HG03354 (cell line): ENCODE measurements at regions not wholly inside any gene's neighbourhood (a gene's known extent, or its start where the extent isn't known, plus 50 kb on each side); places are given as distances from the start of the nearest gene placed in this dataset.

Experiments
- ATAC-seq: cut with Tn5 transposase; IDR thresholded peaks from one replicate; pipeline ENCODE4 v1.9.1; 2021; ENCODE audit warnings: mild to moderate bottlenecking; ENCODE audit not compliant: unreplicated experiment, poor library complexity, severe bottlenecking

DNA sequence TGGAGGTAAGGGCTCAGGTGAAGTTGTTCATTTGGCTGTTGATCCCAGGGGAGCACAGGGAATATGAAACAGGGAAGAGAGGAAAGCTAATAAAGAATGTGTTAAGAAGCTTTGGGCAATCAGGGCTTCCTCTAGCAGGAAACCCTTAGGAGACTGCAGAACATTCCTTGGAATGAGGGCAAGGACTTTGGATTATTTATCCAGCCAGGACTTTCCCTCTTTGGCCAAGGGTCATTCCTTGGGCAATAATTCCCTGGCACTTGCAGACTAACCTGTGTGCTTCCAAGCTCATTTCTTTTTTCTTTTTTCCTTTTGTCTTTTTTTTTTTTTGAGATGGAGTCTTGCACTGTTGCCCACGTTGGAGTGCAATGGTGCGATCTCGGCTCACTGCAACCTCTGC, 209.2 kb upstream of the MAP3K1 start:
- ATAC-seq, result no peak

DNA sequence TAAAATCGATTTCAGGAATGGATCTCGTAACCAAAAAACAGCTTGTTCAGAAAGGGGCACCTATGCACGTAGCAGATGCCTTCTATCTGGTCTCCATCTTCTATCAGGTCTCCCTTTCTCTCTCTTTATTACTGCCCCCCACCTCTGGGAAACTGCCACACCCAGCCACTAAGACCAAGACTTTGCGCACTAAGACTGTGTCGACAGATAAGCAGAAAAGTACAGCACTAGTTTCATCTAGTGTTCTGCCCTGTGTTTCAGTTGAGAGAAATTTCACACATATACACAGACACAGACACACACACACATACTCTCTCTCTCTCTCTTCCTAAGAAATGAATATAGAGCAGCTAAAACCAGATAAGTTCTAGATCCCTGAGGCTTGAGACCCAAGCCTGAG, 210.1 kb upstream of the MAP3K1 start:
- no peak for ATAC-seq

DNA sequence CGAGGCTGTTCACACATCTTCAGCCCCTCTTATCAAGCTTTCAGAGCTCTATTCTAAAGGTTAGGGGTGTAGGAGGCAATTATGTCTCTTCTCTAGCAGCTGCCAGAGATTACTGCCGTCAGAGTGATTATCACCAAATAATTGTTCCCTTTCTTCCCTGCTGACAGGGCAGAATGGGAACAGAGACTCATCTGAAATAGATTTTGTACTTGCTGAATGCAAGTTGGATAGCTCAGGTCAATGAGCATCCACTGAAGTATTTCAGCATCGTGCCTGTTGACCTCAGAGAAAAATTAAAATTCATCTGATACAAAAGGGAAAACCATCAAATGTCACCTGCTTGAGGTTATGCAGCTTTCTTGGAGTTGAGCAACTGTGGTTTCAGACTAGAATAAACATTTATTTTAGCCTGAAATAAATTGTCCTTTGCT, 213.7 kb upstream of the MAP3K1 start:
- ATAC-seq, result no peak

DNA sequence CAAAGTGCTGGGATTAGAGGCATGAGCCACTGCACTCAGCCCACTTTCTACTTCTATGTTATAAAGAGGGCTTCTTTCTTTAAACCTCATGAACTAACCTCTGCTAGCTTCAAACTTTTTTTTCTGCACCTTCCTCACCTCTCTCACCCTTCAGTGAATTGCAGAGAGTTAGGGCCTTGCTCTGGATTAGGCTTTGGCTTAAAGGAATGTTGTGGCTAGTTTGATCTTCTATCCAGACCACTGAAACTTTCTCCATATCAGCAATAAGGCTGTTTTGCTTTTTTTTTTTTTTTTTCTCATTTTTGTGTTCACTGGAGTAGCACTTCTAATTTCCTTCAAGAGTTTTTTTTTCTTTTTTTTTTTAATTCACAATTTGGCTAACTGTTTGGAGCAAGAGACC, 216.4 kb upstream of the MAP3K1 start:
- no peak for ATAC-seq

DNA sequence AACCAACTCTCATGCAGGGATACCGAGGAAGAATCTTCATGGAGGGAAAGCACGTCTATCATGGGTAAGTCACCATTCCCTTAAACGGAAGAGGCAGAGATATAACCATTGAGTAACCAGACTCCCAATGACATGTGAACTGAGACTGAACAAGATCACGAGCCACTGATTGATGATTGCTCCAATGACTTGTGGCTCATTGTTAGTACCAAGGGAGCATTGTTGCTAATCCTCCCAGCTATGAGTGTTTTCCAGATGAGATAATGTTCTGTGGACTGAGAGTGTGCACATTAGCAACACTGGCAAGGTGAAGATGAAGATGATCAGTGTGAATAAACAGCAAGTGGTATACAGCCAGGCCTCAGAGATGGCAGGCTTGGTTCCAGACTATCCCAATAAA, 219.2 kb upstream of the MAP3K1 start:
- ATAC-seq, result no peak

DNA sequence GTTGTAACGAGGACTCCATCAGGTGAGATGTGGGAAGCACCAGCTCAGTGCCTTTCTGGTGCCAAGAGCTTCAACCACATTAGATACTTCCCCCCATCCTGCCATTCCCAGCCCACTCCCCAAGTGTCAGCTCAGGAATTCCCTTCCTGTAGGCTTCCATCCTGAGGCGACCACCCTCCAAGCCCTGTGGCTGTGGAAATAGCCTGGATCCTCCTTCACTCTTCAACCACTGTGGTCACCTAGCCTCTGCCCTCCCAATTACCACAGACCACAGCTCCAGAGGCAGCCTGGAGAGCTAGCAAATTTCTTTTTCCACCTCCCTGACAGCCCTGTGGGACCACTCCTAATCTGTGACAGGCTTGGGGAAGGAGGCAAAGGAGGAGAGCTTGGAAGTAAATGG, 219.8 kb upstream of the MAP3K1 start:
- no peak for ATAC-seq

DNA sequence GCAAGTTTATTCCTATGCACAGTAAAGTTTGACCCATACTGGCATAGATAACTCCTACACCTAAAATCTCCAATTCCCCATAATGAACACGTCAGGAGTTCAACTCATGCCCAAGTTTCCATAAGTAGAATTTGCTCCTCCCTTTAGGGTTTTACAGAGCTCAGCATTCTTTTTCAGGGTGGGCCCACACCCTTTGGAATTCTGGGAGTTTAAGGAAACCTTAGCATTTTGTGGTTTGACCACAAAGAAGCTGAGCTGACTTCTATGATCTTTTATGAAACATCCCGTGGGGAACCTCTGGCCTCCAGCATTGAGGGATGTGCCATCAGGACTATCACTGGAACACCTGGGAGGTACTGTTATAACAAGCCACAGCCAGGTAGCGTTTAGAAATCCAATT, 220.6 kb upstream of the MAP3K1 start:
- ATAC-seq, result no peak

DNA sequence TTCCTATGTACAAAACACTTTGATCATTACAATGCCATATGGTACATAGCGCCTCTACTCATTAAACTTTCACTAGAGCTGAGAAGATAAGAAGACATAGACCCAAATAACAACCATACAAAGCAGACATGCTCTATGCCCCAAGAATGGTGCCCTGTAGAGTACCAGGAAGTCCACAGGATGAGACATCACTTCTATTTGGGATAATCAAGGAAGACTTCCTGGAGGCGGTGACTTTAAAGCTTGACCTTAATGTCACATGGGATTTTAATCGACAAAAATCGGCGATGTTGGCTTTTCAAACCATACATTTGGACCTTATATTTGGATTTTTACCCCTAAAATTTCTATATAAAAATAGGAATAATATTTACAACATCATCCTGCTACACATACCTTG, 224.3 kb upstream of the MAP3K1 start:
- ATAC-seq, result no peak

DNA sequence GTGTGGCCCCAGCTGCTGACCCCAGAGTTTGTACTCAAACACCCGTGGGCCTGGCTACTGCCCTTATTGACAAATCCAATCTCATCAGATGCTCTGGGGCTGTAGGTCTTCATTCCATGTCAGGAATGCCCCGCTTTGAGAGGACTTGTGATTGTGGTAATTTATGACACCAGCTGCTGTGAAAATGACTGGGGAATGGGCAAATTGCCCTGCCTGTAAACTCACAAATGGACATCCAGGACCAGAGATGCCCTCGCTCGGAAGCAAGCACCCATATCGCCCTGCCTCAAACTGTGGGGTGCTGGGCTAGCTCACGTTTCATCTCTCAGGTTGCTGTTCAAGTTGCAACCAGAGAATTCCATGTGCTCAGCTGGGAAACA, 225.9 kb upstream of the MAP3K1 start:
- peak; percentile 9 for ATAC-seq

DNA sequence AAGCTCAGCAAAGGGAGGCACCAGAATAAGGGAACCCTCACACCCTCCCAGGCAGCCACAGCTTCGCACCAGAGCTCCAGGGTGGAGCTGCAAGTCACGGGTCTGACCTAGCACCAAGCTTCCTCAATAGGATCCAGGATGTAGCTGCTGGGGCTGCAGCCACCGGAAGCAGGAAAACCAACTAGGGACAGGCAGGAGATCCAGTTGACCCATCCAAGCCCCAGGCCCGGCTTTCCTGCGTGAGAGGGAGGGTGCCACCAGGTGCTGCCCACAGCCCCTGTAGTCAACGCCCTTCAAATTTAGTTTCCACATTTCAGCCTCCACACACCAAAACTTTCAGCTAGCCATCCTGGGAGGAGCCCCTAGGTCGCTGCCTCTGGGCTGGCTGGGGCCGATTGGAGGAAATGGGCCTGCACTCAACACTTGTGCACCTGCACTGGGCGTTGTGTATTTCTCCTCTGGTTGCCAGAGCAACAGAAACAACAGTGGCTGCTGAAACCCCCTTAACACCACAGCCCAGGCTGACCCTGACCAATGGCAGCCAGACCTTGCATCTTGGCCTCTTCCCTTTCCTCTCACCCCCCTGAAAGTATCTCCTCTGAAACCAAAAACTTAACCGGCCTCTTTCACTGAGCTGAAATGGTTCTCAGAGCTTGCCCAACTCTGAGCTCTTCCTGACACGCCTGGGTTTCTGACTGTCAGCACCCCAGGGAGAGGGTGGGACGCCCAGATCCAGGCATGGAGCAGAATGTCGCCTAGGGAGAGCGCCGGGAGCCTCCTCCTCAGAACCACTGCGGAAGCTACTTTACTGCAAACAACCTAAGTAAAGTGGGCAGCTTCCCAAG, 226.5 kb upstream of the MAP3K1 start:
- peak; percentile 99 for ATAC-seq

DNA sequence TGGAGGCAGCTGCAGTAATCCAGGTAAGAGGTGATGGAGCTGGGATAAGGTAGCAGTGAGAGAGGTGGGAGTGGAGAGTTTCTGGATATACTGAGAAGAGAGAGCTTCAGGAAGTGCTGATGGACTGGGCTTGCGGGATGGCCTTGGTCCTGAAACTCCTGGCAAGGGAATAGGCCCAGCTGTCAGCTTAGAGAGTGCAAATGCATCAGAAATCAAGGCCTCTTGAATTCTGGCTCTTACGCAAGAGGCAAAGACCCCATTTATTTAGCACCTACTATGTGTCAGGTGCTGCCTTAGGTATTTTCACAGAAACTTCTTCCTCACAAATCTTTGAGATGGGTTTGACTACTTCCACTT, 227.2 kb upstream of the MAP3K1 start:
- no peak for ATAC-seq

DNA sequence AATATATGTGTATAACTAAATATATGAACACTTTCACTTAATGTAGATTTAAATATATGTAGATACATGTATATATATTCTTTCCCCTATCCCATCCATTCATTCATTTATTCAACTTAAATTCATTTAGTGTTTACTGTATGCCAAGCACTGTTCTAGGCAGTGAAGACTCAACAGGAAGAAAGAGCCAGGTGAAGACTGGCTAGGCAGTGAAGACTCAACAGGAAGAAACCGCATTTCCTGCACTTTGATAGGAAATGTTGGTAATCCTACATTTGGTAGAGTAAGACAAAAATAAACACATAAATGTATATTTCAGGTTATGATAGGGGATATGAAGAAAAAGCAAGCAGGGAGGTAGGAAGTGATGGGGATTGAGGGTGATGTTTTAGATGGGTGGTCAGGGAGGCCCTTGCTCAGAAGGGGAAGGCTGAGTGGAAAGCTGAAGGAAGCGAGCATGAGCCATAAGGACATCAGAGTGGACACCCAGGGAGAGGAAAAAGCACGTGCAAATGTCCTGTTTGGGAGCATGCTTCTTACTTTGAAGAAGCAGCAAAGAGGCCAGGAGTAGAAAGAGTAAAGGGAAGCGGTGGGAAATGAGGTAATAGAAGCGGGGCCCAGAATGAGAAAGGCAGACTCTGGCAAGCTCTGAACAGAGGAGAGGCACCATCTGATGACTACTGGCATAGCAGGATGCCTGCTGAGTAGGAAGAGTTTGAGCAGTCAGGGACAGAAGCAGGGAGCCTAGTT, 227.8 kb upstream of the MAP3K1 start:
- ATAC-seq, result no peak

DNA sequence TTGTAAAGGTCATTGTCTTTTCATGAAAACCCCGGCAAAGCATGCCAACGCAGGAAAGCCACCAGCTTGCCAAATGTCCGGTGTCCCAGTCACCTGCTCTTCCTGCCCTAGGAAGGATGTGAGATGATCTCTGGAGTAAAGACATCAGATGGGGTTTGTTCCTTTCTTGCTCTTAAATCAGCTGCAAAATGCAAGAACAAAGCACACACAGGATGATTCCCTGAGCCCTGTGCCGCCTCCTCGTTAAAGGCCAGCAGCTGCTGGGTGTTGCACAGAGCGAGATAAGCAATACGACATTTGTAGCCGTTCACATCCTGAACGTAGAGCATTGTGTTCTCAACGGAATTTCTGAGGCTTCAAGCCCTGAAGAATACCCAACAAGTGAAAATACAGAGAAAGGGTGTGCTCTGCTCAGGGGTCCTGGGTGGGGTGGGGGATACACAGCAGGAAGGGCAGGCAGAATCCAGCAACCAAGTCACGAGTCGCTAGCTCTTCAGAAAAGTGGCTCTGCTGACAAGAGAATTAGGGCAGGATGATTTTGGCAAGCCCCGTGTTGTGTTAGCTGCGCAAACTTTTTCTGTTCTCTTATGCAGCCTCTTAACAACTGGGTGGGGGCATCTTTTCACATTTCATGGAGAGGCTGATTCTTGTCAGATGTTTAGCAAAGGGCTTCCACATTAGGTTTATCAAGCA, 229.2 kb upstream of the MAP3K1 start:
- ATAC-seq, result no peak

DNA sequence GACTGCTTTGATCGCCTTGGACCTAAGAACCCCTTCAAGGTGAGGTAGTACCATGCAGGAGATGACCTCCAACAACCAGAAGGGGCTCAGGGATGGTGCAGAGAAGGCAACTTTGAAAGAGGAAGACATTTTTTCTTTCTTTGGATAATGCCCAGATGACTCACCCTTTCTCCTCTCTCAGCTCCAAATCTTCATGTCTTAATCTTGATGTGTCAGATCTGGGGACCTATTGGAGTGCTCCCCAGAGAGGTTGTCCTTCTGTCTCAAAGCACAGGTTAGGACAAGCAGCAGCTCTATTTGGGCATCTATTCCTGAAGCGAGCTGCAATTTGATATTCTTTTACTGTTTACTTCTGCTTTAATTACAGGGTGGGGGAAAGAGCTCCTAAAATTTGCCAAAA, 229.9 kb upstream of the MAP3K1 start:
- no peak for ATAC-seq

DNA sequence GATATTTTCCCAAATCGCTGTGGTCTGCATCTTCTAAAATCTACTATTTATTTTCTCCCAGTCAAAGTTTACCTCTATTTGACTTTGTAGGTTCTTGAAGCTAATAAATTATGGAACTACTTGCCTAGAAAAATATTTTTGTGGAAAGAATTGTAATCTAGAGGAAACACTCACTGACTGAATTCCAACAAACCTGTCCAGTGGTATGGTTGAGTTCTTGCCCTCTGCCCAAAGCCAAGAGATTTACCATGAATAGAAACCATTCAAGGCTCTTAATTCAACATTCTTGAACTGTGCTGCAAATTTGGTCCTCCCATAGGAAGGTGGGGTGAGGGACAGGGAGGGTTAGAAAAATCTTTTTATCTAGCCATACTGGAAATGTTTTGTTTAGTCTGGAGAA, 233.9 kb upstream of the MAP3K1 start:
- no peak for ATAC-seq

DNA sequence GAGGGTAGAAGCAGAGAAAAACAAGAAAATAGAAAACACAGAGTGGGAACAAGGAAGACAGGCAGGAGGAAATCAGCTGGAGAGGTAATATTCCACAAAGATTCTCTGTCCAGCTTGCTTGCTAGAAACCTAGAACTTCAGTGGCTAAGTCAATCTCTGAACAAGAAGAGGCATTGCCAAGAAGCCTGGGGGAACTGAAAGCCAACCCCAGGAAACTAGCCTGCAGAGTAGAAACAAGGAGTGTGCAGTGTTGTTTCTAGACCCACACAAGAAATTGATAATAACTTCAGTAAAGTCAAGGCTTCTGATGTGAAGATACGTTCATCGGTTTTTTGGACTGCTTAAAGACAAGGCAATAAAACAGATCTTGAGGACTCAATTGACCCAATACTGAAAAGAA, 234.5 kb upstream of the MAP3K1 start:
- ATAC-seq, result no peak

DNA sequence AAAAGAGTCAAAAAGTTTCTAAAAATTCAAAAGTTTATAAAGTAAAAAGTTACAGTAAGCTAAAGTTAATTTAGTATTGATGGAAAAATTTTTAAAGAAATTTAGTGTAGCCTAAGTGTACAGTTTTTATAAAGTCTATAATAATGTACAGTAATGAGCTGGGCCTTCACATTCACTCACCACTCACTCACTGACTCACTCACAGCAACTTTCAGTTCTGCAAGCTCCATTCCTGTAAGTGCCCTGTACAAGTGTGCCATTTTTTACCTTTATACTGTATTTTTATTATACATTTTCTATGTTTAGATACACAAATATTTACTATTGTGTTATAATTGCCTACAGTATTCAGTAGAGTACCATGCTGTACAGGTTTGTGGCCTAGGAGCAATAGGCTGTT, 239.5 kb upstream of the MAP3K1 start:
- ATAC-seq, result no peak

DNA sequence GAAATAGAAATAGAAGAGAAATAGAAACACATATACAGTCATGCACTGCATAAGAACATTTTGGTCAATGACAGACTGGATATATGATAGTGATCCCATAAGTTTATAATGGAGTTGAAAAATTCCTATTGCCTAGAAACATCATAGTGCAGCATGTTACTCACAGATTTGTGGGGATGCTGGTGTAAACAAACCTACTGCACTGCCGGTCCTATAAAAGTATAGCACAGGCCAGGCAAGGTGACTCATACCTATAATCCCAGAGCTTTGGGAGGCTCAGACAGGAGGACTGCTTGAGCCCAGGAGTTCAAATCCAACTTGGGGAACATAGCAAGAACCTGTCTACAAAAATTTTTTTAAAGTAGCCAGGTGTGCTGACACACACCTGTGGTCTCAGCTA, 240.6 kb upstream of the MAP3K1 start:
- ATAC-seq, result no peak

DNA sequence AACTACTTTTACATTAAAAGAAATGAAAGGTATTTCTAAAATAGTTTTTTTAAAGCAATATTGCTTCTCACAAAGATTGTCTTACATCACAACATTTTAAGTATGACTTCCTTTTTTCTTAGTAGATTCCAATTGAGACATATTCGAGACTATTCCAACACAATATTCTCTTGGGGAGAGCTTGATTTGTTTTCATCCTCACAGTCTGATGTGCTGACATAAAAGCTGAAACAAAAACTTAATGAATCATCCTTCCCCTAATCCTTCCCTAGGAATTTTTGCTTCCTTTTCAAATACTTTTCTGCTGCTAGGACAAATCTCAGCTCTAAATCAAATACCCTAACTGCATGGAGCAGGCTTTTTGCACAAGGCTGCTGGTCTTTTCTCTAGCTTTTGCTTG, 245.8 kb upstream of the MAP3K1 start:
- no peak for ATAC-seq

DNA sequence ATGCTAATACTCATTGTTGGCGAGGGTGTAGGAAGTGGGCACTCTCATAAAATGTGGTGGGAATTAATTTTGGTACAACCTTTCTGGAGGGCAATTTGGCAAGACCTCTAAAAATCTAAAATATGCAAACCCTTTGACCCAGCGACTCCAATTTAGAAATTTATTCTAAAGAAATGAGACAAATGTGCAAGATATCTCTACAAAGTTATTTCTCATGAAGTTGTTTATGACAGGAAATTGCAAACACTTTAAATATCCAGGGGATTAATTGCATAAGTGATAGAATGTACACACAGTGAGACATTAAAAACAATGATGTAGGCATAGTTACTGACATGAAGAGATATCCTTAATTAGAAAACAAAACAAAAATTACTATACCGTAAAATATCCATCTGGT, 246.3 kb upstream of the MAP3K1 start:
- ATAC-seq, result no peak

DNA sequence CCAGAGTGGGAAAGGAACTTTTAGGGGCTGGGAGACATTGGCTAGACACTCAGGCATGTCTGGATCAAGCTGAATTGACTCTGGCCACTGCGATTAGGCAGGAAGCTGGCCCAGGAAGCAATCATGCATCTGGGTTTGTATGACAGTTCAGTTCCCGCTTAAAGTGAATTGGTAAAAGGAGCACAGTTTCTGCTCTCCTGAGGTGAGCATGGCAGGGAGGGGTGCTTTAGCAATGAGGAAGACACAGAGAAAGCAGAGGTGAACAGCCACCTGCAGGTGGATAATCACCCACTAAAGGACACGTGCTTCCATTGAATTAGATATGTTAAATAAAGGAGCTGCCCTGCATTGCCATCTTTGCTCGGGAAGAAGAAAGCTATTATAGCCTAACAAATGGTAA, 248.1 kb upstream of the MAP3K1 start:
- ATAC-seq, result no peak
